H1 (cell line): ENCODE measurements at regions not wholly inside any gene's neighbourhood (a gene's known extent, or its start where the extent isn't known, plus 50 kb on each side); places are given as distances from the start of the nearest gene placed in this dataset.

Experiments used
- CTCF ChIA-PET: fragments of 300-600 bp; sonication (Branson Sonifier 250); formaldehyde crosslinking; loops from one replicate; lab custom pipeline; 2021; ENCODE audit not compliant: partially characterized antibody; lab: Charles Lee
- POLR2A ChIA-PET: fragments of 300-600 bp; sonication (Branson Sonifier 250); formaldehyde crosslinking; loops from one replicate; lab custom pipeline; 2021; ENCODE audit warnings: inconsistent platforms; ENCODE audit not compliant: partially characterized antibody; lab: Charles Lee
- DNase-seq, 2 experiments: peaks; one replicate each; pipeline versions ENCODE4 v3.0.0 to v3.0.0-alpha.2; 2010 to 2022; ENCODE audit warnings: low spot score in 2 of 2, low read depth in 1 of 2, mixed read lengths in 1 of 2
- FAIRE-seq: peaks from 2 replicates; lab custom pipeline; 2011; peaks lifted over from hg19 to GRCh38; lab: Jason Lieb, UNC
- H2AFZ ChIP-seq: 2 replicates; pipeline ENCODE4 v1.8.1; 2012; ENCODE audit warnings: low read length, inconsistent platforms
- H2AK5ac ChIP-seq: 2 replicates; pipeline ENCODE4 v1.6.1; 2013; ENCODE audit warnings: low read depth, low read length
- H2BK120ac ChIP-seq: replicated peaks from 2 replicates; pipeline ENCODE3; 2013; ENCODE audit warnings: low read depth, low read length, inconsistent platforms
- H2BK12ac ChIP-seq: 2 replicates; pipeline ENCODE4 v1.6.1; 2013; ENCODE audit warnings: low read depth, low read length
- H2BK15ac ChIP-seq: 2 replicates; pipeline ENCODE4 v1.6.1; 2013; ENCODE audit warnings: low read length
- H2BK20ac ChIP-seq: 2 replicates; pipeline ENCODE4 v1.6.1; 2013; ENCODE audit warnings: low read length
- H2BK5ac ChIP-seq: 2 replicates; pipeline ENCODE4 v1.6.1; 2013; ENCODE audit warnings: low read depth, low read length
- H3K14ac ChIP-seq: 2 replicates; pipeline ENCODE4 v1.6.1; 2013; ENCODE audit warnings: inconsistent platforms; ENCODE audit not compliant: insufficient read length
- H3K18ac ChIP-seq: 2 replicates; pipeline ENCODE4 v1.6.1; 2013; ENCODE audit warnings: low read length; ENCODE audit errors: extremely low read depth
- H3K23ac ChIP-seq: 2 replicates; pipeline ENCODE4 v1.6.1; 2013; ENCODE audit warnings: inconsistent platforms; ENCODE audit not compliant: insufficient read length
- H3K23me2 ChIP-seq: 2 replicates; pipeline ENCODE4 v1.6.1; 2013; ENCODE audit warnings: low read depth, low read length
- H3K27ac ChIP-seq: 2 replicates; pipeline ENCODE4 v1.6.1; 2011; ENCODE audit warnings: low read depth, low read length, inconsistent platforms
- H3K27me3 ChIP-seq, 4 experiments: replicated peaks in 1 of 4; 1 replicate in 1 of 4; 2 replicates in 3 of 4; pipeline versions ENCODE4 v1.6.1 to v1.8.1; 2011 to 2013; ENCODE audit warnings: low read length in 3 of 4, mild to moderate bottlenecking in 3 of 4, inconsistent platforms in 2 of 4, mixed read lengths in 2 of 4, moderate library complexity in 1 of 4; ENCODE audit not compliant: control insufficient read depth in 3 of 4, insufficient read depth in 3 of 4; ENCODE audit errors: extremely low read depth in 1 of 4
- H3K36me3 ChIP-seq, 4 experiments: 2 replicates each; pipeline versions ENCODE4 v1.6.1 to v1.8.1; 2011 to 2013; ENCODE audit warnings: mild to moderate bottlenecking in 4 of 4, low read length in 3 of 4, moderate library complexity in 2 of 4, control low read depth in 1 of 4, inconsistent platforms in 1 of 4; ENCODE audit not compliant: insufficient read depth in 4 of 4, control insufficient read depth in 2 of 4
- H3K4ac ChIP-seq: replicated peaks from 2 replicates; pipeline ENCODE3; 2013; ENCODE audit warnings: low read length, low read depth, mixed read lengths, inconsistent platforms; ENCODE audit not compliant: insufficient read length
- H3K4me1 ChIP-seq, 4 experiments: replicated peaks in 1 of 4; 1 replicate in 1 of 4; 2 replicates in 3 of 4; pipeline versions ENCODE4 v1.6.1 to v1.8.1; 2011 to 2013; ENCODE audit warnings: low read length in 3 of 4, inconsistent platforms in 2 of 4, mixed read lengths in 1 of 4; ENCODE audit not compliant: insufficient read depth in 4 of 4, control insufficient read depth in 3 of 4
- H3K4me2 ChIP-seq, 2 experiments: 2 replicates each; pipeline versions ENCODE4 v1.6.1 to v1.8.1; 2011 to 2013; ENCODE audit warnings: low read depth in 2 of 2, low read length in 2 of 2, control low read depth in 1 of 2, inconsistent platforms in 1 of 2, mild to moderate bottlenecking in 1 of 2; ENCODE audit not compliant: insufficient read depth in 1 of 2
- H3K4me3 ChIP-seq, 4 experiments: fragments of 200-600, 300-600 bp in 1 of 4; sonication (generic), shearing (Covaris generic), sonication (Bioruptor Twin) in 1 of 4; 2 replicates each; pipeline versions ENCODE4 v1.5.1 to v1.8.1; 2011 to 2016; ENCODE audit warnings: low read length in 4 of 4, low read depth in 3 of 4, control low read depth in 2 of 4, inconsistent platforms in 2 of 4, mild to moderate bottlenecking in 2 of 4, mixed read lengths in 1 of 4, moderate library complexity in 1 of 4; ENCODE audit not compliant: insufficient read depth in 2 of 4; ENCODE audit errors: extremely low read depth in 1 of 4
- H3K56ac ChIP-seq: replicated peaks from 2 replicates; pipeline ENCODE3; 2013; ENCODE audit warnings: low read depth, mild to moderate bottlenecking, mixed read lengths, low read length, inconsistent platforms; ENCODE audit not compliant: insufficient read length
- H3K79me1 ChIP-seq: 2 replicates; pipeline ENCODE4 v1.6.1; 2013; ENCODE audit warnings: low read depth, low read length, control low read depth
- H3K79me2 ChIP-seq, 2 experiments: 2 replicates each; pipeline versions ENCODE4 v1.6.1 to v1.8.1; 2012 to 2013; ENCODE audit warnings: low read length in 2 of 2, mild to moderate bottlenecking in 2 of 2, inconsistent platforms in 1 of 2; ENCODE audit not compliant: insufficient read depth in 2 of 2, control insufficient read depth in 1 of 2
- H3K9ac ChIP-seq, 4 experiments: replicated peaks in 1 of 4; 1 replicate in 1 of 4; 2 replicates in 3 of 4; pipeline versions ENCODE4 v1.6.1 to v1.8.1; 2011 to 2013; ENCODE audit warnings: low read depth in 3 of 4, low read length in 3 of 4, control low read depth in 2 of 4, mild to moderate bottlenecking in 2 of 4, moderate library complexity in 2 of 4, inconsistent platforms in 1 of 4; ENCODE audit errors: extremely low read depth in 1 of 4
- H3K9me3 ChIP-seq, 2 experiments: 2 replicates each; pipeline versions ENCODE4 v1.6.1 to v1.8.1; 2012 to 2013; ENCODE audit warnings: mild to moderate bottlenecking in 2 of 2, moderate library complexity in 2 of 2, control low read depth in 1 of 2, inconsistent platforms in 1 of 2, low read depth in 1 of 2, low read length in 1 of 2, mixed read lengths in 1 of 2; ENCODE audit not compliant: insufficient read depth in 2 of 2
- H4K20me1 ChIP-seq, 2 experiments: replicated peaks in 1 of 2; 2 replicates each; pipeline versions ENCODE3 to v1.8.1; 2011 to 2013; ENCODE audit warnings: inconsistent platforms in 2 of 2, low read length in 2 of 2, mild to moderate bottlenecking in 1 of 2; ENCODE audit not compliant: insufficient read depth in 2 of 2, control insufficient read depth in 1 of 2
- H4K5ac ChIP-seq: 2 replicates; pipeline ENCODE4 v1.6.1; 2013; ENCODE audit warnings: low read length, low read depth, mixed read lengths, inconsistent platforms; ENCODE audit not compliant: insufficient read length
- H4K8ac ChIP-seq: 2 replicates; pipeline ENCODE4 v1.8.0; 2013; ENCODE audit warnings: mild to moderate bottlenecking, moderate library complexity, low read length, inconsistent platforms; ENCODE audit not compliant: insufficient read depth; ENCODE audit errors: extremely low read depth
- H4K91ac ChIP-seq: replicated peaks from 2 replicates; pipeline ENCODE3; 2013; ENCODE audit warnings: low read length, mixed read lengths, inconsistent platforms; ENCODE audit not compliant: insufficient read length
- ATF3 ChIP-seq: IDR thresholded peaks from 2 replicates; pipeline ENCODE4 v1.6.1; 2011; ENCODE audit warnings: low read depth, mild to moderate bottlenecking, low read length; ENCODE audit not compliant: insufficient read depth
- BACH1 ChIP-seq: IDR thresholded peaks from 2 replicates; pipeline ENCODE4 v1.6.1; 2012; ENCODE audit warnings: low read length, improper control_type of control experiment
- CBX8 ChIP-seq: fragments of 300-800, 300-1000 bp; sonication (generic); IDR thresholded peaks from 2 replicates; pipeline ENCODE4 v1.7.1; 2016; ENCODE audit warnings: low read depth, low read length, borderline replicate concordance
- EZH2 ChIP-seq: fragments of 200-600 bp; sonication (generic); IDR thresholded peaks from 2 replicates; pipeline ENCODE4 v1.7.1; 2012; ENCODE audit warnings: low read depth, mild to moderate bottlenecking, moderate library complexity, low read length, inconsistent platforms; ENCODE audit not compliant: severe bottlenecking
- HDAC2 ChIP-seq, 2 experiments: fragments of 300-600 bp in 1 of 2; sonication (generic) in 1 of 2; IDR thresholded peaks; 2 replicates each; pipeline ENCODE4 v1.6.1; 2011 to 2012; ENCODE audit warnings: low read depth in 2 of 2, low read length in 2 of 2, mild to moderate bottlenecking in 2 of 2, moderate library complexity in 2 of 2, borderline replicate concordance in 1 of 2, inconsistent platforms in 1 of 2
- JUN ChIP-seq: IDR thresholded peaks from 2 replicates; pipeline ENCODE4 v1.6.1; 2011; ENCODE audit warnings: low read depth, mild to moderate bottlenecking, improper control_type of control experiment, low read length
- MAX ChIP-seq: IDR thresholded peaks from 2 replicates; pipeline ENCODE4 v1.6.1; 2012; ENCODE audit warnings: inconsistent platforms
- NRF1 ChIP-seq: IDR thresholded peaks from 2 replicates; pipeline ENCODE4 v1.6.1; 2011; ENCODE audit warnings: mild to moderate bottlenecking, low read depth, low read length, improper control_type of control experiment
- POU5F1 ChIP-seq: IDR thresholded peaks from 2 replicates; pipeline ENCODE4 v1.6.1; 2011; ENCODE audit warnings: low read depth, mild to moderate bottlenecking, low read length, moderate library complexity
- RBBP5 ChIP-seq: IDR thresholded peaks from 2 replicates; pipeline ENCODE4 v1.7.1; 2012; ENCODE audit warnings: low read depth, mild to moderate bottlenecking, inconsistent platforms, low read length, moderate library complexity, borderline replicate concordance
- SIX5 ChIP-seq: IDR thresholded peaks from 2 replicates; pipeline ENCODE4 v1.6.1; 2011; ENCODE audit warnings: mild to moderate bottlenecking, low read depth, low read length
- SP4 ChIP-seq: IDR thresholded peaks from 2 replicates; pipeline ENCODE4 v1.6.1; 2012; ENCODE audit warnings: low read length, inconsistent platforms
- WGBS, 2 experiments: shearing (Covaris generic) in 1 of 2; methylation state at CpG; one replicate each; pipeline versions ENCODE4 v1.1.6 to v1.1.7; 2013 to 2015; ENCODE audit warnings: low lambda C conversion rate in 2 of 2, mixed read lengths in 2 of 2, inconsistent platforms in 1 of 2, low coverage in 1 of 2, missing lambda C conversion rate in 1 of 2; ENCODE audit not compliant: insufficient replicate concordance in 2 of 2, insufficient coverage in 1 of 2, insufficient read length in 1 of 2; ENCODE audit errors: extremely low coverage in 1 of 2, missing lambda C conversion rate in 1 of 2; 5-methylcytosine and 5-hydroxymethylcytosine counted together

- Histone ChIP-seq H2BK120ac (no peak overlapping the region), H3K9ac (no peak overlapping the region), H2BK5ac (no peak overlapping the region), H3K4me3 (no peak overlapping the region), H3K56ac (no peak overlapping the region), H3K9me3 (no peaks in the 10 kb centered on the region), H3K23me2 (no peaks in the 10 kb centered on the region), H2AK5ac (no peak overlapping the region), H4K20me1 (no peaks in the 10 kb centered on the region), H3K4me2 (no peak overlapping the region), H4K5ac (no peak overlapping the region), H3K79me1 (no peaks in the 10 kb centered on the region), H4K8ac (no peak overlapping the region), H3K4me1 (peaks cover 2 to 4% (median 2%) of the 10 kb centered on the region in 4 experiments; a peak in 5 of 7 replicates), H3K27ac (no peak overlapping the region), H3K23ac (no peak overlapping the region), H2AFZ (no peak overlapping the region), H2BK15ac (no peak overlapping the region), H3K36me3 (no peaks in the 10 kb centered on the region), H3K27me3 (no peaks in the 10 kb centered on the region), H3K4ac (no peak overlapping the region), H2BK12ac (no peak overlapping the region), H4K91ac (no peak overlapping the region), H3K79me2 (no peaks in the 10 kb centered on the region), H3K18ac (no peak overlapping the region), H3K14ac (no peak overlapping the region), H2BK20ac (no peak overlapping the region)
- no peak for TF ChIP-seq BACH1
- TF ChIP-seq JUN: no peak
- no peak for TF ChIP-seq POU5F1
- TF ChIP-seq NRF1: no peak
- no peak for TF ChIP-seq EZH2
- TF ChIP-seq CBX8: no peak
- no peak for TF ChIP-seq SP4
- TF ChIP-seq SIX5: no peak
- TF ChIP-seq MAX: no peak
- no peak for TF ChIP-seq HDAC2 (IDR thresholded peaks at IDR 0.05; ENCODE audit: borderline replicate concordance in 1 of 2, low read depth in 2 of 2, low read length in 2 of 2)
- TF ChIP-seq RBBP5: no peak
- no peak for TF ChIP-seq ATF3
- ChIA-PET CTCF (no interaction called here), POLR2A (no interaction called here)
- DNase-seq (no peak), FAIRE-seq (no peak)
- 95% methylated on average over 9 of the region's 9 CpGs; no CpG with 5 or more reads in 1 of the 2 experiments for WGBS, 2 experiments
Observed at GRCh38 chr18:10074728-10075127, 160.9 kb downstream of the VAPA start.
